IMR-90 (cell line): ENCODE measurements at regions not wholly inside any gene's neighbourhood (a gene's known extent, or its start where the extent isn't known, plus 50 kb on each side); places are given as distances from the start of the nearest gene placed in this dataset.

Experiments used
- ATAC-seq: fragments of 200-7000 bp; cut with Tn5 transposase; 2 replicates; pipeline ENCODE4 v1.9.1; 2020; ENCODE audit warnings: low read depth, mild to moderate bottlenecking, moderate library complexity
- BruUV-seq: library from RNA; stranded (reverse); fragments of 400-500 nt; replicated peaks from 2 replicates; lab custom pipeline; 2021; lab: Mats Ljungman, UMichigan
- CTCF ChIA-PET: fragments of 300-600 bp; formaldehyde crosslinking; extraction: SDS; loops from one replicate; lab custom pipeline; 2021; ENCODE audit warnings: antibody characterized with exemption; lab: Yijun Ruan, JAX
- POLR2A ChIA-PET: fragments of 300-600 bp; sonication (Branson Sonifier 250); formaldehyde crosslinking; loops from one replicate; lab custom pipeline; 2022; ENCODE audit warnings: antibody characterized with exemption; ENCODE audit not compliant: unreplicated experiment; lab: Charles Lee
- DNase-seq: peaks from one replicate; pipeline ENCODE4 v3.0.0; 2013
- H2AFZ ChIP-seq: replicated peaks from 2 replicates; pipeline ENCODE3; 2013; ENCODE audit warnings: low read length, mild to moderate bottlenecking; ENCODE audit not compliant: poor library complexity
- H2AK5ac ChIP-seq: 2 replicates; pipeline ENCODE4 v1.6.1; 2013; ENCODE audit warnings: low read depth, low read length, inconsistent platforms
- H2AK9ac ChIP-seq: replicated peaks from 2 replicates; pipeline ENCODE3; 2013; ENCODE audit warnings: mild to moderate bottlenecking, low read depth, low read length, moderate library complexity; ENCODE audit not compliant: poor library complexity
- H2BK120ac ChIP-seq: 2 replicates; pipeline ENCODE4 v1.6.1; 2013; ENCODE audit warnings: low read depth, low read length, inconsistent platforms
- H2BK15ac ChIP-seq: 3 replicates; pipeline ENCODE4 v1.6.1; 2013; ENCODE audit warnings: low read depth, low read length, inconsistent platforms
- H2BK20ac ChIP-seq: 2 replicates; pipeline ENCODE4 v1.6.1; 2013; ENCODE audit warnings: low read depth, mild to moderate bottlenecking, inconsistent platforms, low read length, moderate library complexity
- H2BK5ac ChIP-seq: 2 replicates; pipeline ENCODE4 v1.6.1; 2013; ENCODE audit warnings: mild to moderate bottlenecking, low read depth, low read length, inconsistent platforms; ENCODE audit not compliant: poor library complexity, severe bottlenecking
- H3K14ac ChIP-seq: replicated peaks from 2 replicates; pipeline ENCODE4 v1.6.1; 2013; ENCODE audit warnings: low read depth, low read length, inconsistent platforms
- H3K18ac ChIP-seq: 2 replicates; pipeline ENCODE4 v1.6.1; 2013; ENCODE audit warnings: low read depth, low read length, control low read depth
- H3K23ac ChIP-seq: 2 replicates; pipeline ENCODE4 v1.6.1; 2013; ENCODE audit warnings: low read depth, low read length, inconsistent platforms
- H3K27ac ChIP-seq: 2 replicates; pipeline ENCODE4 v1.5.1; 2013; ENCODE audit warnings: mild to moderate bottlenecking, control low read depth, low read length; ENCODE audit not compliant: insufficient read depth
- H3K27me3 ChIP-seq: 2 replicates; pipeline ENCODE4 v1.6.1; 2013; ENCODE audit warnings: low read length; ENCODE audit not compliant: control insufficient read depth, insufficient read depth
- H3K36me3 ChIP-seq: 2 replicates; pipeline ENCODE4 v1.6.1; 2013; ENCODE audit warnings: low read length, mixed read lengths; ENCODE audit not compliant: control insufficient read depth, insufficient read depth
- H3K4ac ChIP-seq: 2 replicates; pipeline ENCODE4 v1.6.1; 2013; ENCODE audit warnings: low read depth, low read length, inconsistent platforms
- H3K4me1 ChIP-seq: 2 replicates; pipeline ENCODE4 v1.6.1; 2013; ENCODE audit warnings: low read length, mixed read lengths; ENCODE audit not compliant: control insufficient read depth, insufficient read depth
- H3K4me2 ChIP-seq: 2 replicates; pipeline ENCODE4 v1.6.1; 2013; ENCODE audit warnings: low read depth, mild to moderate bottlenecking, control low read depth, low read length, moderate library complexity
- H3K4me3 ChIP-seq: 2 replicates; pipeline ENCODE4 v1.5.1; 2013; ENCODE audit warnings: low read depth, mild to moderate bottlenecking, control low read depth, low read length, moderate library complexity; ENCODE audit not compliant: insufficient read depth
- H3K56ac ChIP-seq: 2 replicates; pipeline ENCODE4 v1.6.1; 2013; ENCODE audit warnings: low read length, inconsistent platforms; ENCODE audit not compliant: insufficient read depth; ENCODE audit errors: extremely low read depth
- H3K79me1 ChIP-seq, 2 experiments: 2 replicates each; pipeline ENCODE4 v1.6.1; 2013; ENCODE audit warnings: low read length in 2 of 2, inconsistent platforms in 1 of 2, low read depth in 1 of 2
- H3K9ac ChIP-seq: 2 replicates; pipeline ENCODE4 v1.6.1; 2013; ENCODE audit warnings: low read depth, low read length, control low read depth
- H3K9me1 ChIP-seq: 2 replicates; pipeline ENCODE4 v1.6.1; 2013; ENCODE audit warnings: low read length, inconsistent platforms; ENCODE audit not compliant: insufficient read depth
- H3K9me3 ChIP-seq: 2 replicates; pipeline ENCODE4 v1.6.1; 2013; ENCODE audit warnings: low read length; ENCODE audit not compliant: control insufficient read depth, insufficient read depth
- H4K20me1 ChIP-seq: 2 replicates; pipeline ENCODE4 v1.6.1; 2013; ENCODE audit warnings: low read length, inconsistent platforms; ENCODE audit not compliant: insufficient read depth
- H4K5ac ChIP-seq: 2 replicates; pipeline ENCODE4 v1.6.1; 2013; ENCODE audit warnings: mild to moderate bottlenecking, low read depth, low read length, control low read depth
- H4K8ac ChIP-seq, 2 experiments: 2 replicates each; pipeline ENCODE4 v1.6.1; 2013; ENCODE audit warnings: low read depth in 2 of 2, low read length in 2 of 2, control low read depth in 1 of 2, inconsistent platforms in 1 of 2
- H4K91ac ChIP-seq: 2 replicates; pipeline ENCODE4 v1.6.1; 2013; ENCODE audit warnings: low read depth, low read length, inconsistent platforms; ENCODE audit not compliant: insufficient read depth
- BHLHE40 ChIP-seq: fragments of 150-350 bp; IDR thresholded peaks from 2 replicates; pipeline ENCODE4 v1.6.1; 2016; ENCODE audit warnings: mild to moderate bottlenecking, low read depth, low read length
- CEBPB ChIP-seq: IDR thresholded peaks from 2 replicates; pipeline ENCODE4 v1.6.1; 2012; ENCODE audit warnings: low read depth, low read length, improper control_type of control experiment
- CHD1 ChIP-seq: IDR thresholded peaks from 2 replicates; pipeline ENCODE4 v1.6.1; 2012; ENCODE audit warnings: low read depth, low read length, improper control_type of control experiment
- CTCF ChIP-seq: conservative IDR thresholded peaks from 2 replicates; pipeline ENCODE4 v1.5.1; 2012; ENCODE audit warnings: mild to moderate bottlenecking, low read depth, low read length, improper control_type of control experiment
- ELK1 ChIP-seq: fragments of 150-350 bp; IDR thresholded peaks from 2 replicates; pipeline ENCODE4 v1.6.1; 2016; ENCODE audit warnings: low read depth, mild to moderate bottlenecking, low read length, moderate library complexity, borderline replicate concordance
- MAFK ChIP-seq: IDR thresholded peaks from 2 replicates; pipeline ENCODE4 v1.6.1; 2012; ENCODE audit warnings: low read depth, low read length, improper control_type of control experiment
- MAZ ChIP-seq: IDR thresholded peaks from 2 replicates; pipeline ENCODE4 v1.6.1; 2012; ENCODE audit warnings: low read depth, mild to moderate bottlenecking, low read length, improper control_type of control experiment, moderate library complexity, borderline replicate concordance
- NFE2L2 ChIP-seq: fragments of 150-350 bp; IDR thresholded peaks from 2 replicates; pipeline ENCODE4 v1.6.1; 2016; ENCODE audit warnings: low read depth, mild to moderate bottlenecking, low read length
- POLR2A ChIP-seq: IDR thresholded peaks from 2 replicates; pipeline ENCODE4 v1.6.1; 2012; ENCODE audit warnings: mild to moderate bottlenecking, low read depth, low read length
- RAD21 ChIP-seq: IDR thresholded peaks from 2 replicates; pipeline ENCODE4 v1.6.1; 2012; ENCODE audit warnings: low read length, improper control_type of control experiment
- RFX5 ChIP-seq: IDR thresholded peaks from 2 replicates; pipeline ENCODE4 v1.8.0; 2012; ENCODE audit warnings: low read depth, mild to moderate bottlenecking, low read length, moderate library complexity
- SMC3 ChIP-seq: fragments of 150-350 bp; IDR thresholded peaks from 2 replicates; pipeline ENCODE4 v1.6.1; 2016; ENCODE audit warnings: low read depth, mild to moderate bottlenecking, antibody characterized with exemption, low read length, moderate library complexity
- USF2 ChIP-seq: fragments of 150-350 bp; IDR thresholded peaks from 2 replicates; pipeline ENCODE4 v1.6.1; 2017; ENCODE audit warnings: mild to moderate bottlenecking, antibody characterized with exemption, low read length, low read depth
- WGBS, 2 experiments: methylation state at CpG; one replicate each; pipeline versions ENCODE4 v1.1.5 to v1.1.7; 2013; ENCODE audit warnings: missing lambda C conversion rate in 2 of 2; ENCODE audit not compliant: insufficient read length in 1 of 2; ENCODE audit errors: extremely low coverage in 2 of 2; 5-methylcytosine and 5-hydroxymethylcytosine counted together
- dilution Hi-C: fragments of 300-500 bp; cut with HindIII; formaldehyde crosslinking; loops from one replicate; pipeline ENCODE4 v1.14.3; 2018; ENCODE audit warnings: low sequenced_read_pairs; ENCODE audit not compliant: unreplicated experiment
- in situ Hi-C: fragments of 300-500 bp; cut with MboI; formaldehyde crosslinking; loops from 3 replicates; pipeline ENCODE4 v1.14.3; 2019; ENCODE audit warnings: low sequenced_read_pairs, inconsistent platforms, mixed read lengths
- intact Hi-C: fragments of 100-400 bp; cut with micrococcal nuclease; formaldehyde crosslinking; loops from 2 replicates; pipeline ENCODE4 v1.10.0; 2022

- H2AK9ac ChIP-seq: no peak overlapping the region
- no peak overlapping the region for H3K9ac ChIP-seq
- H3K4me3 ChIP-seq: no peak overlapping the region
- H3K18ac ChIP-seq: no peak overlapping the region
- POLR2A ChIA-PET: no interaction called here
- H3K4me2 ChIP-seq: no peak overlapping the region
- no peaks in the 10 kb centered on the region for H3K9me1 ChIP-seq
- no peak overlapping the region for H2BK5ac ChIP-seq
- H3K56ac ChIP-seq: no peak overlapping the region
- H3K9me3 ChIP-seq: peaks cover 2% of the 10 kb centered on the region
- no peak overlapping the region for H2AFZ ChIP-seq
- H3K27ac ChIP-seq: no peak overlapping the region
- H4K20me1 ChIP-seq: no peaks in the 10 kb centered on the region
- CTCF ChIA-PET: no interaction called here
- H4K5ac ChIP-seq: no peak overlapping the region
- no peak overlapping the region for H4K8ac ChIP-seq
- no peak overlapping the region for H3K23ac ChIP-seq
- in situ Hi-C loops: no loop called here
- no peak overlapping the region for H3K4ac ChIP-seq
- dilution Hi-C loops: no loop called here
- no peak overlapping the region for H4K91ac ChIP-seq
- H3K14ac ChIP-seq: no peak overlapping the region
- no peaks in the 10 kb centered on the region for H3K79me1 ChIP-seq
- WGBS, 2 experiments: no CpG with 5 or more reads among the region's 1 CpG
- no peak overlapping the region for H2BK15ac ChIP-seq
- H2AK5ac ChIP-seq: no peak overlapping the region
- H2BK120ac ChIP-seq: no peak overlapping the region
- H3K4me1 ChIP-seq: no peaks in the 10 kb centered on the region
- BruUV-seq: no TSS peak
- no peaks in the 10 kb centered on the region for H3K36me3 ChIP-seq
- no peak overlapping the region for H2BK20ac ChIP-seq
- ATAC-seq (no peak), DNase-seq (no peak)
- intact Hi-C loops: no loop called here
- no peak for TF ChIP-seq CEBPB
- TF ChIP-seq MAZ: no peak
- TF ChIP-seq ELK1: no peak
- TF ChIP-seq BHLHE40: no peak
- no peak for TF ChIP-seq MAFK
- no peak for TF ChIP-seq CTCF
- no peak for TF ChIP-seq NFE2L2
- no peak for TF ChIP-seq SMC3
- TF ChIP-seq POLR2A: no peak
- TF ChIP-seq RAD21: no peak
- no peak for TF ChIP-seq RFX5
- TF ChIP-seq CHD1: no peak
- no peak for TF ChIP-seq USF2
- H3K27me3 ChIP-seq: peaks cover 3% of the 10 kb centered on the region; the same call in 1 of the 2 replicates
Measured at GRCh38 chr13:44074611-44075010, 194.9 kb downstream of the LACC1 start.
